Astrocyte (in vitro differentiated cells and primary cell): ENCODE measurements at regions not wholly inside any gene's neighbourhood (a gene's known extent, or its start where the extent isn't known, plus 50 kb on each side); places are given as distances from the start of the nearest gene placed in this dataset.

Experiments used
- CTCF ChIP-seq: IDR thresholded peaks from 2 replicates; pipeline ENCODE4 v1.5.1; 2011; ENCODE audit warnings: low read depth, mild to moderate bottlenecking, inconsistent platforms, low read length, moderate library complexity; ENCODE audit not compliant: insufficient read depth
- EZH2 ChIP-seq: IDR thresholded peaks from 2 replicates; pipeline ENCODE4 v1.6.1; 2012; ENCODE audit warnings: mild to moderate bottlenecking, low read length, inconsistent platforms; ENCODE audit not compliant: insufficient read depth

- TF ChIP-seq CTCF (no peak), EZH2 (no peak)
These were observed 52.5 kb upstream of the PPM1J start for GRCh38 chr1:112767646-112768045.
